K562 (cell line): ENCODE measurements at regions not wholly inside any gene's neighbourhood (a gene's known extent, or its start where the extent isn't known, plus 50 kb on each side); places are given as distances from the start of the nearest gene placed in this dataset.
A peak's percentile ranks its signal among the peaks of the same experiment; 100 is the strongest.

Source experiments
- CBX3 ChIP-seq, 2 experiments: IDR thresholded peaks; 1 replicate in 1 of 2; 2 replicates in 1 of 2; pipeline ENCODE4 v1.6.1; 2012; ENCODE audit warnings: inconsistent platforms in 2 of 2, low read length in 2 of 2, borderline replicate concordance in 1 of 2, control low read depth in 1 of 2
- GABPA ChIP-seq: fragments of 200-800 bp; sonication (Bioruptor generic); conservative IDR thresholded peaks from 2 replicates; pipeline ENCODE4 v1.6.1; 2016; ENCODE audit warnings: low read depth, missing genetic modification characterization, missing compliant biosample characterization
- GATAD2A ChIP-seq: fragments of 450-650 bp; IDR thresholded peaks from 2 replicates; pipeline ENCODE4 v1.6.1; 2017
- KAT2B ChIP-seq: IDR thresholded peaks from one replicate; pipeline ENCODE4 v1.6.1; 2012; ENCODE audit warnings: low read depth, mild to moderate bottlenecking, control low read depth, inconsistent platforms, low read length, moderate library complexity
- MYC ChIP-seq, 2 experiments: fragments of 250-450 bp in 1 of 2; sonication (Bioruptor Pico) in 1 of 2; IDR thresholded peaks; 2 replicates each; pipeline versions ENCODE4 v1.5.1 to v1.6.1; 2012 to 2021; ENCODE audit warnings: low read depth in 2 of 2, borderline replicate concordance in 1 of 2, improper control_type of control experiment in 1 of 2, low read length in 1 of 2, mild to moderate bottlenecking in 1 of 2, moderate library complexity in 1 of 2
- NCOA6 ChIP-seq: fragments of 450-650 bp; IDR thresholded peaks from 2 replicates; pipeline ENCODE4 v1.6.1; 2017; ENCODE audit warnings: mild to moderate bottlenecking
- POU5F1 ChIP-seq: fragments of 150-350 bp; IDR thresholded peaks from 2 replicates; pipeline ENCODE4 v1.6.1; 2014; ENCODE audit warnings: borderline replicate concordance, low read length, low read depth, mild to moderate bottlenecking; ENCODE audit not compliant: partially characterized antibody
- REST ChIP-seq, 2 experiments: fragments of 450-650 bp; formaldehyde crosslinking in 1 of 2; IDR thresholded peaks; 2 replicates each; pipeline versions ENCODE4 v1.4.0 to v1.6.1; 2014 to 2020; ENCODE audit warnings: mild to moderate bottlenecking in 2 of 2, borderline replicate concordance in 1 of 2, low read depth in 1 of 2
- RHOXF2B ChIP-seq: fragments of 250-450 bp; sonication (Bioruptor Pico); conservative IDR thresholded peaks from 2 replicates; pipeline ENCODE4 v1.5.1; 2021
- TAF1 ChIP-seq: IDR thresholded peaks from 2 replicates; pipeline ENCODE4 v1.6.1; 2011; ENCODE audit warnings: mild to moderate bottlenecking, low read length, moderate library complexity; ENCODE audit not compliant: insufficient read depth, control insufficient read depth, severe bottlenecking; ENCODE audit errors: extremely low read depth
- TRIM25 ChIP-seq: fragments of 450-650 bp; IDR thresholded peaks from 2 replicates; pipeline ENCODE4 v1.7.0; 2016; ENCODE audit warnings: borderline replicate concordance
- USF1 ChIP-seq: sonication (generic); formaldehyde crosslinking; IDR thresholded peaks from 2 replicates; pipeline ENCODE4 v1.9.0; 2022; ENCODE audit warnings: mild to moderate bottlenecking, missing genetic modification reagents
- VEZF1 ChIP-seq: fragments of 200-800 bp; sonication (Bioruptor generic); IDR thresholded peaks from 2 replicates; pipeline ENCODE4 v1.6.1; 2017; ENCODE audit warnings: missing genetic modification characterization, missing compliant biosample characterization
- ZBED1 ChIP-seq: IDR thresholded peaks from 2 replicates; pipeline ENCODE4 v1.6.1; 2014
- ZNF347 ChIP-seq: fragments of 450-650 bp; formaldehyde crosslinking; IDR thresholded peaks from 2 replicates; pipeline ENCODE4 v1.4.0; 2020; ENCODE audit warnings: low read depth, mild to moderate bottlenecking, moderate library complexity
- ZNF431 ChIP-seq: sonication (generic); formaldehyde crosslinking; IDR thresholded peaks from 2 replicates; pipeline ENCODE4 v1.8.0; 2022; ENCODE audit warnings: mild to moderate bottlenecking, missing genetic modification reagents

- TF ChIP-seq REST (IDR thresholded peaks at IDR 0.05; ENCODE audit: borderline replicate concordance) (no peak), REST (CRISPR knock-in tag; IDR thresholded peaks at IDR 0.05; ENCODE audit: low read depth) (no peak), TAF1 (no peak), USF1 (CRISPR knock-in tag) (no peak), CBX3 (IDR thresholded peaks at IDR 0.05; ENCODE audit: borderline replicate concordance in 1 of 2, low read length in 2 of 2) (peak in 1 of 2 experiments; percentile 55; a peak in 1 of 3 replicates), NCOA6 (no peak), ZNF347 (CRISPR knock-in tag) (no peak), VEZF1 (CRISPR knock-in tag) (no peak), ZNF431 (CRISPR knock-in tag) (no peak), RHOXF2B (no peak), MYC (IDR thresholded peaks at IDR 0.05; ENCODE audit: low read depth, low read length) (peak; percentile 20; the same call in 1 of the 2 replicates), MYC (CRISPR knock-in tag; IDR thresholded peaks at IDR 0.05; ENCODE audit: borderline replicate concordance, low read depth) (no peak), ZBED1 (no peak), KAT2B (no peak), POU5F1 (no peak), GABPA (tag) (peak; percentile 46), GATAD2A (no peak), TRIM25 (no peak)
Measured at GRCh38 chr10:63042256-63042655, 90.9 kb upstream of the NRBF2 start (continued).
